ENCODE measurements at regions not wholly inside any gene's neighbourhood (a gene's known extent, or its start where the extent isn't known, plus 50 kb on each side); places are given as distances from the start of the nearest gene placed in this dataset.

DNA sequence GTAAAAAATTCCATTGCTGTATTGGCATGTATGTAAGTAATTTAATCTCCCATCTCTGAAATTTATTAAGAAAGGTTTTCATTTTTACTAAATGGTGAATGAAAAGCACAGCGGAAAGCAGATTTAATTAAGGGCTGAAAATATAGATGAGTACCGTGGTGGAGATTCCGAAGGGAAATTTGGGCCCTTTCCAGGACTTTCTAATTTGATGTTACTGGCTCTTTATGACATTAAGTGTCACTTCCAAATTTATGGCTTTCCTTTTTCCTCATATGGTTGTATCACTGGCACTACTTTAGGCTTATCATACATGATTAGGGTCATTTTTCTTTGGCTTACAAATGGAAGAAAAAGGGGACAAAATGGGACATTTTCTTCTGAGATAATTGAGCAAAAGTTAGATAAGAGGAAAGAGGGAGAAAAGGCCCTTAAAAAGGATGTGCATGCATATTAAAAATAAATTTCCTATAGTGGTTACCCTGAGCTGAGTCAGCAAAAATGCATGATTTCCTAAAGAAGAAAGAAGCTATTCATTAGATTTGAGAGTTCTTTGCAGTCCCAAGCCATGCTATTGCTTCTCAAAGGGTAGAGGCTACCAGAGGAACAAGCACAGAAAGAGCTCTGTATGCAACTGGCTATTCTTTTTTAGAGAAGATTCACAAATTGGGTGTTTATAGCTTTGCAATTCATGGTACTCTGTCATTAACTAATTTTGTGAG, 74.9 kb upstream of the CNIH3 start:
- Histone ChIP-seq H3K9me3 (no peaks in the 10 kb centered on the region), H3K4me3 (no peak overlapping the region), H3K4me1 (peaks cover 0 to 19% (median 5%) of the 10 kb centered on the region in 4 donors), H3K36me3 (no peaks in the 10 kb centered on the region), H3K27me3 (no peaks in the 10 kb centered on the region), H3K27ac (no peak overlapping the region)
- TF ChIP-seq EP300 (IDR thresholded peaks at IDR 0.05; ENCODE audit: low read depth) (no peak), POLR2AphosphoS5 (IDR thresholded peaks at IDR 0.05) (no peak), POLR2A (IDR thresholded peaks at IDR 0.05) (no peak)
- TF ChIP-seq, protein P1, sequence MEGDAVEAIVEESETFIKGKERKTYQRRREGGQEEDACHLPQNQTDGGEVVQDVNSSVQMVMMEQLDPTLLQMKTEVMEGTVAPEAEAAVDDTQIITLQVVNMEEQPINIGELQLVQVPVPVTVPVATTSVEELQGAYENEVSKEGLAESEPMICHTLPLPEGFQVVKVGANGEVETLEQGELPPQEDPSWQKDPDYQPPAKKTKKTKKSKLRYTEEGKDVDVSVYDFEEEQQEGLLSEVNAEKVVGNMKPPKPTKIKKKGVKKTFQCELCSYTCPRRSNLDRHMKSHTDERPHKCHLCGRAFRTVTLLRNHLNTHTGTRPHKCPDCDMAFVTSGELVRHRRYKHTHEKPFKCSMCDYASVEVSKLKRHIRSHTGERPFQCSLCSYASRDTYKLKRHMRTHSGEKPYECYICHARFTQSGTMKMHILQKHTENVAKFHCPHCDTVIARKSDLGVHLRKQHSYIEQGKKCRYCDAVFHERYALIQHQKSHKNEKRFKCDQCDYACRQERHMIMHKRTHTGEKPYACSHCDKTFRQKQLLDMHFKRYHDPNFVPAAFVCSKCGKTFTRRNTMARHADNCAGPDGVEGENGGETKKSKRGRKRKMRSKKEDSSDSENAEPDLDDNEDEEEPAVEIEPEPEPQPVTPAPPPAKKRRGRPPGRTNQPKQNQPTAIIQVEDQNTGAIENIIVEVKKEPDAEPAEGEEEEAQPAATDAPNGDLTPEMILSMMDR (IDR thresholded peaks at IDR 0.05), result no peak
- intact Hi-C loops (cut with DNase I; ENCODE audit: low total_unique reads) (no loop called here), in situ Hi-C loops (cut with MboI; ENCODE audit: low pct_ligation_motif_present in 1 of 4, low pct_unique_long_range_greater_than_20kb in 1 of 4, low sequenced_read_pairs in 3 of 4) (no loop called here)
- DNase-seq, result no peak
- 67 to 74% methylated on average over 3 of the region's 3 CpGs for WGBS, 2 donors (ENCODE audit: low coverage in 1 of 2)

DNA sequence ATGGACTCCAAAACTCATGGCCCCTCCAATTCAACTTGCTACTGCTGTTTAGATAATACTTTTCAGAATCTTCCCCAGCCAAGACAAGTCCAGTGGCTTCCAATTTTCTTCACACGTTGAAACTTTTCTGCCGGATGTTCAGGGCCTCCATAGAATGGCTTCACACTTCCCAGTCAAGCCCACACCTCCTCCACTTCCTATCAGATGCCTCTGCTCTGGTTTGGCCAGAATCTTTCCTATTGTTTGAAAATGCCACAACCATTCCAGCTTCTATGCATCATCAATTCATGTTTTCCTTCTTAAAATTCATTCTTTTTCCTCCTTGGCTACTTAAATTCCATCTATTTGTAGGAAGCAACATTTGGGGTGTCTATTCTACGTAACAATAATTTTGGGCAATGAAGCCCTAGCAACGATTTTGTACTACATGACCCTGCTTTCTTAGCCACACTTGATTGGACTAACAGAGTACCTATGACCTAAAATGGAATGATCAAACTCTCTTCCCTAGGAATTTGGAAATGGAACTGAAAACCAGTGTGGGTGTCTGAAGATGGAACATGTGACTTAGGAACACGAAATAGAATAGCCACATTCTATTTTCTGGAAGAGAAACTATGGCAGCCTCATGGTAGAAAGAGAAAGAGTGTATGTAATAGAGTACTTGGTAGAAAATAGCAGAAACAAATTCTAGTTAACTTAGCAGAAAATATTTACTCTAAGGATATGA, 74.1 kb upstream of the CNIH3 start:
- DNase-seq, result no peak
- WGBS, 2 donors (ENCODE audit: low coverage in 1 of 2), result 88 to 92% methylated on average over 4 to 5 of the region's 5 CpGs
- H3K4me3 ChIP-seq, result no peak overlapping the region
- TF ChIP-seq, protein P1 (IDR thresholded peaks at IDR 0.05), result no peak
- TF ChIP-seq POLR2A (IDR thresholded peaks at IDR 0.05) (no peak), POLR2AphosphoS5 (IDR thresholded peaks at IDR 0.05) (no peak), EP300 (IDR thresholded peaks at IDR 0.05; ENCODE audit: low read depth) (no peak)
- H3K4me1 ChIP-seq, result peaks cover 0 to 19% (median 5%) of the 10 kb centered on the region in 4 donors
- H3K27ac ChIP-seq, result no peak overlapping the region
- H3K36me3 ChIP-seq, result no peaks in the 10 kb centered on the region
- intact Hi-C loops (cut with DNase I; ENCODE audit: low total_unique reads) (no loop called here), in situ Hi-C loops (cut with MboI; ENCODE audit: low pct_ligation_motif_present in 1 of 4, low pct_unique_long_range_greater_than_20kb in 1 of 4, low sequenced_read_pairs in 3 of 4) (no loop called here)
- H3K27me3 ChIP-seq, result no peaks in the 10 kb centered on the region
- no peaks in the 10 kb centered on the region for H3K9me3 ChIP-seq

DNA sequence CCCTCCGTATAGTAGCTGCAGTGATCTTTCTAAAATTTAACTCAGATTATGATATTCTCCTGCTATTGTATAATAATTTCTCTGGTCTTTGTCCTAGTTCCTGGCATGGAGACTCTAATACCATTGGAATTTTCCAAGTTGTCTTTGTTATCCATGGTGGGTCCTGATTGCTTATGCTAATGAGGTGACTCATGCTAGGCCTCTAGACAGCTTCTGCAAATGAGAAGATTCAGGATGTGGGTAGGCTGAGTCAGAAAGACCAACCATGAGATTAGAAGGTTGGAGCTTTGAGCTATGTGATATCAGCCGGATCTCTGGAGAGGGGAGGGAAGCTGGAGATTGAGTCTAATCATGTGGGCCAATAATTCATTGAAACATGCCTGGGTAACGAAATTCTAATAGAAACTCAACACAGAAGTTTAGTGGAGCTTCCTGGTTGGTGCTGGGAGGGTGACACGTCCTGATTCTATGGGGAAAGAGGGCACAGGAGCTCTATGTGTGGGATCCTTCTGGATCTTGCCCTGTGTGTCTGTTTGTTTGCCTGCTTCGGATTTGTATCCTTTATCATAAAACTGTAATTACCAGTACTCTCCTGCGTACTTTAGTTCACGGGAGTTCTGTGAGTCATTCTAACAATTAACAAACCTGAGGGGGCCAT, 73.2 kb upstream of the CNIH3 start:
- H3K9me3 ChIP-seq, result no peaks in the 10 kb centered on the region
- H3K36me3 ChIP-seq, result no peaks in the 10 kb centered on the region
- H3K27me3 ChIP-seq, result no peaks in the 10 kb centered on the region
- H3K4me3 ChIP-seq, result no peak overlapping the region
- no peak for DNase-seq
- 48 to 68% methylated on average over 5 to 7 of the region's 7 CpGs for WGBS, 2 donors (ENCODE audit: low coverage in 1 of 2)
- H3K27ac ChIP-seq, result no peak overlapping the region
- in situ Hi-C loops (cut with MboI; ENCODE audit: low pct_ligation_motif_present in 1 of 4, low pct_unique_long_range_greater_than_20kb in 1 of 4, low sequenced_read_pairs in 3 of 4) (no loop called here), intact Hi-C loops (cut with DNase I; ENCODE audit: low total_unique reads) (no loop called here)
- H3K4me1 ChIP-seq, result peaks cover 0 to 19% (median 5%) of the 10 kb centered on the region in 4 donors
- no peak for TF ChIP-seq EP300 (IDR thresholded peaks at IDR 0.05; ENCODE audit: low read depth)
- no peak for TF ChIP-seq POLR2A (IDR thresholded peaks at IDR 0.05)
- TF ChIP-seq, protein P1 (IDR thresholded peaks at IDR 0.05), result no peak
- TF ChIP-seq POLR2AphosphoS5 (IDR thresholded peaks at IDR 0.05), result no peak

DNA sequence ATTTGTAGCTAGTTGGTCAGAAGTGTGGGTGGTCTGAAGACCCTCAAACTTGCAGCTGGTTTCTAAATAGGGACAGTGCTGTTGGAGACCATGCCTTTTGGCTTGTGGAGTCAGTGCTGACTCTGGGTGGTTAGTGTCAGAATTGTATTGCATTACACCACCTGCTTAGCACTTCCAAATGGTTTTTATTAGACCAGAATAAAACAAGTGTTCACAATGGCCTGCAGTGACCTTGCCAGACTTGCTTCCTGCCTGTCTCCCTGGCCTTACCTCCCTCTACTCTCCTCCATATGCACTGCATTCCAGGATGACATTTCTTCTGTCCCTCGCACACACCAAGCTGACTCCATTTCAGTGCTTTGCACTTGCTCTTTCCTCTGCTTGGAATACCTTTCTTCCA, 72.7 kb upstream of the CNIH3 start:
- TF ChIP-seq POLR2AphosphoS5 (IDR thresholded peaks at IDR 0.05) (no peak), EP300 (IDR thresholded peaks at IDR 0.05; ENCODE audit: low read depth) (no peak), POLR2A (IDR thresholded peaks at IDR 0.05) (no peak)
- TF ChIP-seq, protein P1 (IDR thresholded peaks at IDR 0.05), result no peak
- Histone ChIP-seq H3K9me3 (no peaks in the 10 kb centered on the region), H3K27me3 (no peaks in the 10 kb centered on the region), H3K27ac (no peak overlapping the region), H3K4me3 (no peak overlapping the region), H3K36me3 (no peaks in the 10 kb centered on the region), H3K4me1 (peaks cover 0 to 19% (median 5%) of the 10 kb centered on the region in 4 donors)
- intact Hi-C loops (cut with DNase I; ENCODE audit: low total_unique reads) (no loop called here), in situ Hi-C loops (cut with MboI; ENCODE audit: low pct_ligation_motif_present in 1 of 4, low pct_unique_long_range_greater_than_20kb in 1 of 4, low sequenced_read_pairs in 3 of 4) (no loop called here)
- DNase-seq, result no peak
- 96 to 100% methylated on average over 1 of the region's 1 CpG for WGBS, 2 donors (ENCODE audit: low coverage in 1 of 2)

All from transverse colon (tissue), 4 donors.